ENCODE measurements at regions not wholly inside any gene's neighbourhood (a gene's known extent, or its start where the extent isn't known, plus 50 kb on each side); places are given as distances from the start of the nearest gene placed in this dataset.

- H3K4me3 ChIP-seq (ENCODE audit: low read length) = no peak overlapping the region
- no peak overlapping the region for H3K27ac ChIP-seq (ENCODE audit: low read depth, low read length)
- no peaks in the 10 kb centered on the region for H3K27me3 ChIP-seq (ENCODE audit: control insufficient read depth, insufficient read depth, low read length)
- no peak overlapping the region for H3K9ac ChIP-seq (ENCODE audit: low read length)
- H3K4me1 ChIP-seq (ENCODE audit: control insufficient read depth, insufficient read depth, low read length) = peaks cover 6% of the 10 kb centered on the region
- no peaks in the 10 kb centered on the region for H3K36me3 ChIP-seq (ENCODE audit: control insufficient read depth, insufficient read depth, low read length)
These were observed 97.0 kb upstream of the SPACA1 start for GRCh38 chr6:87950614-87951013.

- Histone ChIP-seq H3K9ac (ENCODE audit: low read length) (no peak overlapping the region), H3K36me3 (ENCODE audit: control insufficient read depth, insufficient read depth, low read length) (no peaks in the 10 kb centered on the region), H3K4me1 (ENCODE audit: control insufficient read depth, insufficient read depth, low read length) (peaks cover 15% of the 10 kb centered on the region), H3K27ac (ENCODE audit: low read depth, low read length) (no peak overlapping the region), H3K4me3 (ENCODE audit: low read length) (no peak overlapping the region), H3K27me3 (ENCODE audit: control insufficient read depth, insufficient read depth, low read length) (no peaks in the 10 kb centered on the region)
These were observed 98.4 kb upstream of the SPACA1 start for GRCh38 chr6:87949194-87949593.

DNA sequence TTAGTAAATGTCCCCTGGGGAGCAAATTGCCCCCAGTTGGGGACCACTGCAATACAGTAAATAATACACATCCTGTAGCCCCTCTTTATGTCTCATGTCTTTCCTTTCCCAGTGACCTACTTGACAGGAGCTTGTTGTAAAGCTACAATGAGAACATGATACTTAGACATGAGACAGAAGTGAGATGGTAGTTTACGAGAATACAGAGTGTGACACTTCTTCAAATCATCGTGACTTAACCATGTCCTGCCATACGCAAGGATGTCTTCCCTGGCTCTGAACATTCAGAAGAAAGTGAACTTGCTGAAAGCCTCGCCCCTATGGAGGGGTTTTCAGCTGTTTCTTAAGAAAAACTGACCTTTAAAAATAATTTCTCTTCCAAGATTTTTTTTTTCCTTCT lies 101.0 kb upstream of the SPACA1 start:
- Histone ChIP-seq H3K27me3 (ENCODE audit: control insufficient read depth, insufficient read depth, low read length) (no peaks in the 10 kb centered on the region), H3K4me3 (ENCODE audit: low read length) (no peak overlapping the region), H3K9ac (ENCODE audit: low read length) (no peak overlapping the region), H3K27ac (ENCODE audit: low read depth, low read length) (no peak overlapping the region), H3K4me1 (ENCODE audit: control insufficient read depth, insufficient read depth, low read length) (peaks cover 15% of the 10 kb centered on the region), H3K36me3 (ENCODE audit: control insufficient read depth, insufficient read depth, low read length) (no peaks in the 10 kb centered on the region)

GRCh38 chr6:87945966-87946365 lies 101.7 kb upstream of the SPACA1 start:
- Histone ChIP-seq H3K27ac (ENCODE audit: low read depth, low read length) (no peak overlapping the region), H3K9ac (ENCODE audit: low read length) (no peak overlapping the region), H3K27me3 (ENCODE audit: control insufficient read depth, insufficient read depth, low read length) (no peaks in the 10 kb centered on the region), H3K4me1 (ENCODE audit: control insufficient read depth, insufficient read depth, low read length) (peaks cover 15% of the 10 kb centered on the region), H3K4me3 (ENCODE audit: low read length) (no peak overlapping the region), H3K36me3 (ENCODE audit: control insufficient read depth, insufficient read depth, low read length) (no peaks in the 10 kb centered on the region)

- Histone ChIP-seq H3K4me1 (ENCODE audit: control insufficient read depth, insufficient read depth, low read length) (peaks cover 15% of the 10 kb centered on the region), H3K36me3 (ENCODE audit: control insufficient read depth, insufficient read depth, low read length) (no peaks in the 10 kb centered on the region), H3K9ac (ENCODE audit: low read length) (no peak overlapping the region), H3K4me3 (ENCODE audit: low read length) (no peak overlapping the region), H3K27me3 (ENCODE audit: control insufficient read depth, insufficient read depth, low read length) (no peaks in the 10 kb centered on the region), H3K27ac (ENCODE audit: low read depth, low read length) (no peak overlapping the region)
These were observed 102.5 kb upstream of the SPACA1 start for GRCh38 chr6:87945181-87945580.

- no peak overlapping the region for H3K4me3 ChIP-seq (ENCODE audit: low read length)
- no peak overlapping the region for H3K9ac ChIP-seq (ENCODE audit: low read length)
- no peaks in the 10 kb centered on the region for H3K27me3 ChIP-seq (ENCODE audit: control insufficient read depth, insufficient read depth, low read length)
- H3K36me3 ChIP-seq (ENCODE audit: control insufficient read depth, insufficient read depth, low read length) = no peaks in the 10 kb centered on the region
- no peak overlapping the region for H3K27ac ChIP-seq (ENCODE audit: low read depth, low read length)
- H3K4me1 ChIP-seq (ENCODE audit: control insufficient read depth, insufficient read depth, low read length) = peaks cover 15% of the 10 kb centered on the region
These were observed 103.1 kb upstream of the SPACA1 start for GRCh38 chr6:87944541-87944954.

- no peak overlapping the region for H3K27ac ChIP-seq (ENCODE audit: low read depth, low read length)
- H3K4me1 ChIP-seq (ENCODE audit: control insufficient read depth, insufficient read depth, low read length) = peaks cover 15% of the 10 kb centered on the region
- H3K27me3 ChIP-seq (ENCODE audit: control insufficient read depth, insufficient read depth, low read length) = no peaks in the 10 kb centered on the region
- no peak overlapping the region for H3K9ac ChIP-seq (ENCODE audit: low read length)
- no peak overlapping the region for H3K4me3 ChIP-seq (ENCODE audit: low read length)
- no peaks in the 10 kb centered on the region for H3K36me3 ChIP-seq (ENCODE audit: control insufficient read depth, insufficient read depth, low read length)
These were observed 104.5 kb upstream of the SPACA1 start for GRCh38 chr6:87943191-87943590.

DNA sequence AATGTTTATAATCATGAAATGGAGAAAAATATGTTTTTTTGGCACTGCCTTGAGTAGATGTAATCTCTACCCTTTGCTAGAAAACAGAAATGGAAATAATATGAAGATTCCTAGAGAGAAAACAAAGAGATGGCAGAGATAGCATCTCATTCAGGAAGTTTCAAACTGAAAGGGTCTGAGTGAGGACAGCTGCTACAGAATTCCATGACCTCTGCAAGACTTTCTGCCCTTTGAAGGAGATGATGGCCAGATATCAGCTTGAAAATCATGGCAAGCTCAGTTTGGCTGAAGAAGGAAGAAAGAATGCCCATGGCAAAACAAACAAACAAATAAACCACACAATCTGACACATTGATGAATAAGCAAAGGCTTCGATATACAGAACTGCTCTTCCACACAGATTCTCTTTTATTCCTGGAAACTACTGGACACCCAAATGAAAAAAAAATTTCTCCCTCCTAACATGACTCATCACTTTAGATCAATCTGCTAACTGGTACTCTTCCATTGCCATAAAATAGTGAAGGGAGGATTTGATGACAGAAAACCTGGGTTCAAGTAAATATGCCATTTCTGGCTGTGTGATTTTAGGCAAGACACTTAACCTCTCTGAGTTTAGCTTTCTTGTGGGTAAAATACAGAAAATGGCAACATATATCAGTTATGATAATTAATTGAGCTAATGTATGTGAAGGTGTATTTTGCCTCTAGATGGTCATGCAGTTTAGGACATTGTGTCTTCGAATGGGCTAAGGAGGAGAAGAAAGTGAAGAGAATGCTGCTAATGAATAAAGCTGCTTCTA lies 105.9 kb upstream of the SPACA1 start:
- Histone ChIP-seq H3K9ac (ENCODE audit: low read length) (no peak overlapping the region), H3K4me3 (ENCODE audit: low read length) (no peak overlapping the region), H3K4me1 (ENCODE audit: control insufficient read depth, insufficient read depth, low read length) (peaks cover 15% of the 10 kb centered on the region), H3K36me3 (ENCODE audit: control insufficient read depth, insufficient read depth, low read length) (no peaks in the 10 kb centered on the region), H3K27me3 (ENCODE audit: control insufficient read depth, insufficient read depth, low read length) (no peaks in the 10 kb centered on the region), H3K27ac (ENCODE audit: low read depth, low read length) (no peak overlapping the region)

DNA sequence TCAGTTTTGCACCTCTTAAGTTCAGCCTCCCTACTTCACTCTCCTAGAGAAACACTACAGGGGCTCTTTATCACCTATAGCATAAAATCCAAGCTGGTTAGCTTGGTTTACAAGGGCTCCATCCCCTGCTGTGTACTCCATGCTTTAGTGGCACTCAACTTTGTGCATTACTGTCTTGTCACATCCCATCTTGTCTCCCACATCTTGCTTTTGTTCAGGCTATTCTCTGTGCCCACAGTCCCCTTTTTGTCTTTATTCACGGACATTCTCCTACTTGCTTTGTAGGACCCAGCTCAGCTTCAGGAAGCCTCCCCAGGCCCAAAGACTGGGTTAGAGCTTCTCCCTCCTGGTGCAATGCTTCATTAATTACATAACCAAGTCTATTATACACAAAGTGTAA lies 107.9 kb upstream of the SPACA1 start:
- Histone ChIP-seq H3K27me3 (ENCODE audit: control insufficient read depth, insufficient read depth, low read length) (no peaks in the 10 kb centered on the region), H3K36me3 (ENCODE audit: control insufficient read depth, insufficient read depth, low read length) (no peaks in the 10 kb centered on the region), H3K9ac (ENCODE audit: low read length) (no peak overlapping the region), H3K4me3 (ENCODE audit: low read length) (no peak overlapping the region), H3K4me1 (ENCODE audit: control insufficient read depth, insufficient read depth, low read length) (peaks cover under 1% of the 10 kb centered on the region), H3K27ac (ENCODE audit: low read depth, low read length) (no peak overlapping the region)

GRCh38 chr6:87938287-87938686 lies 109.4 kb upstream of the SPACA1 start:
- Histone ChIP-seq H3K4me1 (ENCODE audit: control insufficient read depth, insufficient read depth, low read length) (no peaks in the 10 kb centered on the region), H3K27me3 (ENCODE audit: control insufficient read depth, insufficient read depth, low read length) (no peaks in the 10 kb centered on the region), H3K9ac (ENCODE audit: low read length) (no peak overlapping the region), H3K27ac (ENCODE audit: low read depth, low read length) (no peak overlapping the region), H3K36me3 (ENCODE audit: control insufficient read depth, insufficient read depth, low read length) (no peaks in the 10 kb centered on the region), H3K4me3 (ENCODE audit: low read length) (no peak overlapping the region)

DNA sequence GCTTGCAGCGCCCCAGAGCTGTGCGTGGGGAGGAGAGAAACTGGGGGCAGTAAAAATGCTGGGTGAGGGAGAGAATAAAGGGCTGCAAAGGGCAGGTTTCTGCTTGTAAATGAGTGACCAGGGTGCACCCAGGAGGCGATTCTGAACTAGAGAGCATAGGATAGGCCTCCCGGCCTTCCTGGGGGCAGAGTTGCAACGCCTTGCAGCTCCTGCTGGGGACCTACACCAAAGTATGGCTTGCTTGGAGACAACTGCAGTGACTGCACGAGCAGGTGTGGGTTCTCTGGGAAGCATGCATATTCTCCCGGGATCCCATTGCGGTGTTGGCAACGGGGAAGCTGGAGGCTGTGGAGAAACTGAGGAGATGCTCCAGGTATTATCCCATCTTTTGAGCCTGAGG lies 111.6 kb upstream of the SPACA1 start:
- Histone ChIP-seq H3K27ac (ENCODE audit: low read depth, low read length) (no peak overlapping the region), H3K9ac (ENCODE audit: low read length) (no peak overlapping the region), H3K4me3 (ENCODE audit: low read length) (no peak overlapping the region), H3K36me3 (ENCODE audit: control insufficient read depth, insufficient read depth, low read length) (no peaks in the 10 kb centered on the region), H3K27me3 (ENCODE audit: control insufficient read depth, insufficient read depth, low read length) (no peaks in the 10 kb centered on the region), H3K4me1 (ENCODE audit: control insufficient read depth, insufficient read depth, low read length) (no peaks in the 10 kb centered on the region)

- Histone ChIP-seq H3K27me3 (ENCODE audit: control insufficient read depth, insufficient read depth, low read length) (no peaks in the 10 kb centered on the region), H3K9ac (ENCODE audit: low read length) (no peak overlapping the region), H3K4me1 (ENCODE audit: control insufficient read depth, insufficient read depth, low read length) (no peaks in the 10 kb centered on the region), H3K36me3 (ENCODE audit: control insufficient read depth, insufficient read depth, low read length) (no peaks in the 10 kb centered on the region), H3K27ac (ENCODE audit: low read depth, low read length) (no peak overlapping the region), H3K4me3 (ENCODE audit: low read length) (no peak overlapping the region)
These were observed 112.4 kb upstream of the SPACA1 start for GRCh38 chr6:87935196-87935595.

- Histone ChIP-seq H3K4me1 (ENCODE audit: control insufficient read depth, insufficient read depth, low read length) (no peaks in the 10 kb centered on the region), H3K36me3 (ENCODE audit: control insufficient read depth, insufficient read depth, low read length) (no peaks in the 10 kb centered on the region), H3K27ac (ENCODE audit: low read depth, low read length) (no peak overlapping the region), H3K9ac (ENCODE audit: low read length) (no peak overlapping the region), H3K4me3 (ENCODE audit: low read length) (no peak overlapping the region), H3K27me3 (ENCODE audit: control insufficient read depth, insufficient read depth, low read length) (no peaks in the 10 kb centered on the region)
These were observed 115.3 kb upstream of the SPACA1 start for GRCh38 chr6:87932361-87932760.
